Activated T-cell treated with anti-CD3 and anti-CD28 coated beads, Interleukin-2, amount 50 U/mL, for 48 hours (primary cell): ENCODE measurements at regions not wholly inside any gene's neighbourhood (a gene's known extent, or its start where the extent isn't known, plus 50 kb on each side); places are given as distances from the start of the nearest gene placed in this dataset.
A peak's percentile ranks its signal among the peaks of the same experiment; 100 is the strongest.
"Not testable (repeated sequence)": the region's sequence is repeated elsewhere in the genome, so short reads cannot be mapped to it uniquely, and the experiment has no call there.

ENCODE experiments used
- DNase-seq, 2 experiments: peaks; one replicate each; pipeline ENCODE4 v3.0.0-alpha.2; 2020

DNA sequence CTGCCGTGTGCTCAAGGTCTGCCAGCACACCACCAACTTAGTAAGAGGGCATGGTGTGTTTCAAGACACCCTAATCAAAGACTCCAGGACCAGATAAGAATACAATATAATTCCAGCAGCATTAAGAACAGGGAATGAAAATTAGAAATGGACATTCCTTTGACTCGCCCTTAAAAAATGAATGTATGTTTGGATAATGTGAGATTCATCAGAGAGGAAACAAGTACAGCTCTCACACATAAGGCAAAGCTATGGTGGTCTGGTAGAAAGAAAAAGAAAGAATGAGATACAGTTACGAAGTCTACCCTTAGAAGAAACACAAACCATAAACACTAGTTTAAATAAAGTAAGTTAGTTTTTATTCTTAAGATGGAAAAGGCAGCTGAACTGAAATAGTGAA, 174.8 kb upstream of the ANK3 start:
- no peak for DNase-seq

DNA sequence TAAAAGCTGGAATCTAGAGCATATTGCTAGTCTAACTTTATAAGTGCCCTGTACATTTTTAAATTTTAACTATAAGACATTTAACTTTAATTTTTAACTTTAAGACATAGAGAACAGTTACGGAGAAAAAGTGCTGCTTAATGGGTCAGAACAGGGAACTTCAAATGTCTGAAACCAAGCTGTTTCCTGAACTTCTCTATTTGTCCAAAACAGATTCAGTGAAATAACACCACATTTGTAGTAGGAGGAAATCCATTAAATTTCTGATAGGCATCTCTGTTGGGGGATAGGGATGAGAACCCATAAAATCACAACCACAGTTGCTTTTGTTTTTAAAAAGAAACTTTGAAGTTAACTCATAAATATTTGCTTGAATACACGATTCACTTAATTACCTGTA, 170.8 kb upstream of the ANK3 start:
- DNase-seq: no peak

DNA sequence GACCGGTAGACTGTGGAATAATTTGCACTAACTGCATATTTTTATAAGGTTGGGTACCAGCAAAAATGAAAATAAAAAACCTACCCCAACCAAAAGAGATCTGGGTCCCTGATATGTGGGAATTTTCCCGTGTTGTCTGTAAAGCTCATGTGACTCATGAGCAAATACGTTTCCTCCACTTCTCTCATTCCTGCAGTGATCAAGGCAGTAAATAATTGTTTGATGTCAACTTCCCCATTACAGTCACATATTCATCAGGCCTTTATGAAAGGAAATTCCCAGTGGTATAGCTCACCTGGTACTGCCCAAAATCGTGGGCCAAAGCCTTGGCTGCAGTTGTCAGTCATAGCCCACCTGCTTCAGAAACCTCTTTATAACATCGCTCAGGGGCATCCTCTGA, 166.0 kb upstream of the ANK3 start:
- no peak for DNase-seq

DNA sequence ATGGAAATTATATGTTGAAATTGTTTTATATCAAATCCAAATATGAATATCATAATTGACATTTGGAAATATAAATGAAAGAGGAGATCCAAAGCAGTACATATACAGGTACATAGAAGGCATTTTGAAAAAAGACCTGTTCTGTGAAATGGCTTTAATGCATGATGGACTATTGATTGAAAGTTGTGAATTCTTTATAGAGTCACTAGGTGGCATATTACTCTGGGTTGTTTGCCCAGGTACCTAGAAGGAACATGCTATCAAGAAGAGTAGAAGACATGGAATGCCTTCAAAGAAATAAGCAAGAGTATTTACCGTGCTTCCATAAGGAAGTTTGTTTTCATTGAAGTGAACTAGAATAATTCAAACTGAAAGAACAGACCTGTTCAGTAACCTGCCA, 160.0 kb upstream of the ANK3 start:
- DNase-seq: no peak

DNA sequence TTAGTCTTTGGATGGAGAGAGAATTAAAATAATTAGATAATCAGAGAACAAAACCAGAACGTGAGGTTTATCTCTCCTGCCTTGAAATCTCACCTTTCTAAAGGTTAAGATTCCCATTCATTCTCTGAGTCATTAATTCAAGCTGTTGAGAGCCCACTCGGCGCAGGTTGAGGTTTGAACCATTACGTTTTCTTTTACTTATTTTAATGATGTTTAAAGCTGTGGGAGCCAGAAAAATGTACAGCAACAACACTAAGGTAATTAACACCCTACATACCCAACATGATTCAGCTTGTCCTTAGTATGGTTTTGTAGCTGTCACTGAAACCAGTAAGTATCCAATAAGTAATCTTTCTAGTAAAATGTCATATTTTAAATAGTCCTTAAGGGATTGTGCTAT, 153.0 kb upstream of the ANK3 start:
- no peak for DNase-seq

DNA sequence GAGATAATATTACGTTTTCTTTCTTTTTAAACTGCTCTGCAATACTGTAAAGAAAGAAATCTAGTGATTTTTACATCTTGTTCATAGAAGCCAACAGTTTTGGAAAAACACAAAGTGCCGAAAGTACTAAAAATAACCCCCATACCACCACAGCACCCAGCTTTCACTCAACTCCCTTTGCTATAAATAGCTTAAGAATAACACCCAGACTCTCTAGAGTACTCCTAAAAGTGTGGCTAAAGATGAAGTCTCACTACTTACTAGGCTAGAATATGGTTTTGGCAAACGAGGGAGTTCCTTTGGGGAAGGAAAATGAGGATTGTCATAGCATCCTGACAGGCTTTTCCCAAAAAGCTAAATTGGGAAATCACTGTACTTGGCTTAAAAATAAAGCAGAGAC, 151.8 kb upstream of the ANK3 start:
- no peak for DNase-seq

DNA sequence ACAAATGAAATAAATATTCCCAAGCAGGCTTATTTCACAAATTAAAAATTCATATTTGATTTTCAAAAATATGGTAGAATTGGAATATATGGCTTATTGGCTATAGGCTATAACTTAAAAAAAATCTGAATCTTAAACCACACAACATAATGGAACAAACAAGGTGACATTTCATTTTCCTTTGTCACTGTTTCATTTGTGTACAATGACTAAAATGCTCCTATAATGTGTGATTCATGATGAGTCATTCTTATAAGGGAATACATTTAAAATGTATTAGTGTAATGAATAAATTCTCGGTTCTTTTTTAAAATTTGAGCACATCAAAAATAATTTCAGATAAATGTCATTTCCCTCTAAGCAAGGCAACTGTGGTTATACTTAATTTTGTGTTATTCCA, 148.0 kb upstream of the ANK3 start:
- no peak for DNase-seq

DNA sequence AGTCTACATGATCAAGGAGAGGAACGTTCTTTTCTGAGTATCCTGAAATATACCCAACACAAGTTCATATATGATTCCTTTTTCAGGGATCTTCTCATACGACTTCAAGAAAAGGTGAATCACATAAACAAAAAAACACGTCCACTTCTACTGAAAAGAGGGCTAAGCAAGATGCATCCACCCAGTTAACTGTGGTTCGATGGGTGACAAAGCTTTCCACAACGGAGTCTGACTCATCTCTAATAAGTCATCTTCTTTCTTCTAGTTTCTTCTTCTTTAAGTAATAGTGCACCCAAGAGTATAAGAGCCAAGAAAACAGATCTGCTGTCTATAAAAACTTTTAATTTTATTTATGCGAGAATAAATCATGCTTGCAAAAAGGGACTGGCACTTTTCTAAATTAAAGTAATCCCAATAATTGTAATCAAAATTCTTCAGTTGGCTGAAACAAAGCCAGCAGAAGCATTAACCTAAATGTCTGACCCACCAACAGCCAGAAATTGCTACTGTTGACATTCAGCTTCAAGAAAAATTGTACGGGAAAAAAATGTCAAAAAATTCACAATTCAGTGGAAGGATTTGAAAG, 146.9 kb upstream of the ANK3 start:
- DNase-seq: no peak

DNA sequence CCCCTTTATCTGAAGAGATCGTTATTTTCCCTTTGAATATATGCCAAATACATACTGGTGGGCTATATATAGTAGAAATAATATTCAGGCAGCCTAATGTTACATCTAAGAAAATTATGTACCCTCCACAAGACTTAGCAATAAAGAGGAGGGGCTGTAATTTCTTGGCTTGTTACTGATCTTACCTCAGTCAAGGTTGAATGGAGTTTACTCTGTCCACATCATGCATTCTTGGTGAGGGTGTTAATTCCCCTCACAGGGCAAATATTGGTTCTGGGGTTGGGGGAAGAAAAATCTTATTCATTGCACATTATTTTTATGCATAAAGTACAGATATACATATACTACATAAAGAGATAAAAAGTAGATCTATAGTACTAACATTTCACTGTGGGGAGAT, 145.8 kb upstream of the ANK3 start:
- DNase-seq: no peak

DNA sequence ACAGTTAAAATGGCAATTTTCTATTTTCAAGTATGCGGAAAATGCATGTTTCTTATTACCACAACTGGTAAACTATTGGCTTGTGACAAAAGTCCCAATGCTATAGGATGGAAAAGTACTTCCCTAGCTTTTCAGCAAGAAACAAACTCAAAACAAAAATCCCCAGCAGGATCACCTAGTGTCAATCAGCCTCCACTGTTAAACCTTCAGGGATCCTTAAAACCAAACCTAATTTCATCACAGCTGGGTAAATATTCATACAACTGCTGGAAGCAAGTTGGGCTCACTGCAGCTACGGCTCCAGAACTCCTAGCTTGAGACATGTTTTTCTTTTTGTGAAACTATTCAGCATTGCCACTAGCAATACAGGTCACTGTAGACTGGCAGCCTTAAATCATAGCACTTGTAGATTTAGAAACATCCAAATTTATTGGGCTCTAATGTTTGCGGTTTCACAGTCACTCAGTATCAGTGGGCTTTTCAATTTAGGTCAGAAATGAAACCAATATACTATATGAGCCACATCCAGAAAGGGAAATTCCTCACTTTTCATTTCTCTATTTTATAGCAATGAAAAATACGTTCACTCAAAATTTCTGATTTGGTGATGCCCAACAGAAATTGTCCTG, 145.2 kb upstream of the ANK3 start:
- DNase-seq: no peak

DNA sequence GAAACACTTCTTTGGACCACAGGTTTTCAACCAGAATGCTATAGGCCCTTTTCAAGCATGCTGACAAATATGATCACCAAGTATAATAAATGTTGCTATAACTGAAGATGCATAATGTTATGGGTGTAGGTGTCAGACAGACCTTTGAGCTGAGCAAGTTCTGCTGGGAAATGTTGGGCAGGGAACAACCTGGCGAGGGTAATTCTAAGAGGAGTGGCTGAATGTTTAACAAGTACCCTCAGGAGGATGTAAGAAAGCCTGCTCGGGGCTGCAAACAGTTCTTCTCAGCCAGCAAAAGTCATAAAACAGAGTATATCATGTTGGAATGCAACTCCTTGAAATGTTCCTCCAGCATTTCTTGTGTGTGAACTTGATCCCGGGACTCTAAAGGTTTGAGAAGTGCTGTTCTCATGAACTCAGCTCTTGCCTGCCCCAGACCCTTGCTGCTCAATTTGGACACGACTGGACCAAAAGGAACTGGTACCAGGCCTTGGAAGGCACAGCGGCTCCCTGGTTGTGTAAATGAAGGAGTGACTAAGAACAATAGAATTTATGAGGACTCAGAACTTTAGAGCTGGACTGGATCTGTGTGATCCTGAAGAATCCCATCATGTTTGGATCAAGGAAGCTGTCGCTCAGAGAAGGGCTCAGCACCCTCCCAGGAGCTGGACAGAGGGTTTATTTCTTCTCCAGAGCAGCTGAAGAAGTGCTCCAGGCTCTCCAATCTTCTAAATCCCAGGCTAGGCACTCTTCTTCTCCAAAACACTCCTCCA, 143.2 kb upstream of the ANK3 start:
- DNase-seq: no peak

DNA sequence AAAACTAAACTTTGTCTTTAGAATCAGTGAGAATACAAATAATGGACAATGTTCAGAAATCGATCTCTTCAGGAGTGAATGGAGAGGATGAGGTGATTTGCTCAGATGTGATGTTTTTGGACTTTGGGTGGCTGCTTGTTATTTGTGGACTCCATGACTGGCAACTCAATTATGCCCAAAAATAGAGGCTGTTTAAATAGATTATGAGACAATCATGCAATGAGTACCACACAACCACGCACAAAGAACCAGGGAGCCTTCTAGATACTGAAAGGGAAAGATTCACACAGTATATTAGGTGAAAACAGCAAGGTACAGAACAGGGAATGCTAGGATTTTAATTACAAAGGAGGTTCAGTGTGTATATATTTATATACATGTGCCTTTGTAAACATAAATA, 141.3 kb upstream of the ANK3 start:
- DNase-seq: no peak

DNA sequence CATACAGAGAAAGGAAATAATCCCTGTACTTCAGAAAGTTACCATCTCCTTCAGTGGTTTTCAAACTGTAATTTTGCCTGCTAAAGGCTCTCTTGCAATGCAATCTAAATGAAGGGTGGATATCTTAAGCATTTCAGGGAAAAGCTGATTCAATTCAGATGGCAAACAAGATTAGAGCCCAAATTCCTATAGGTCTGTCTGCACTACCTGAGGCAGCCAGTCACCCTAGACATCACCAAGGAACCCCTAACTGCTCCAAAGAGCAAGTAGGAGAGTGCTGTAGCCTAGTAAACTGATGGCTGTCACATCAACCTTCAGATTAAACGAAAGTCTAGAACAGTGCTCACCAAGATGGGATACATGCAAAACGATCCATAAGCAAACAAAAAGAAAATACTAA, 138.0 kb upstream of the ANK3 start:
- DNase-seq: no peak

DNA sequence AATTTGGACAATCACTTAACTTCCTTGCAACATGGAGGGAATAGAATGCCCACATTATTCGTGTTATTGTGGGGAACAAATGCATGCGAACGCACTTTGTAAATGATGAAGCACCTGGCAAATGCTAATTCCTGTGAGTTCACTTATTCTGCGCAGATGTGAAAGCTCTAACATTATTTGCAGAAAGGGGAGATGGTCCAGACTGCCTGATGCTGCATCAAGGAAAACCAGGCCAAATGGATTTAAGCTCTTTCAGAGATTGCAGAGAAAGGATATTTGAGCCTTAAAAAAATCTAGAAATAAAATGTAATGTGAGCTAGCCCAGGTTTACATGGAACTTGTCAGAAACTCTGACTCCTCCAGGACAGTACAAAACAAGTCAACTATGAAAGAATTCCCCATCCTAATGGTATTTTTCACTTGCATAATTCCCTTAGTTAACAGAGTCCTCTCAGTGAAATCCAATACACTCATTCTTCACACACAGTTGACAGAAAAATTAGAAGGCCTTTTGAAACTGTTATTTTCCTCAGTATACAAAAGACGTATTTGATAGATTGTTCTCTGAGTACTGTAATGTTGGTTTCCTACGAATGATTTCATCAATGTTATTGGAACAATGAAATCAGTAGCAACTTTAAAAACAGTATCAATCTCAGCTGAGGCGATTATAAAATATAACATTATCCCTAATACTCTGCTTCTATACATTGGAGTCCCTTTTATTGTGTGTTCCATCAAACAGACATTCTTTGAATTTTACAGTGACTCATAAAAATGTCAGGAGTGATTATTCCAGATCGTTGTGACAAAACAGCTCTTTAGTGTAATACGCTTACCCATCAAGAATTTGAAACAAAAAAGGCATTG, 136.3 kb upstream of the ANK3 start:
- DNase-seq: no peak

DNA sequence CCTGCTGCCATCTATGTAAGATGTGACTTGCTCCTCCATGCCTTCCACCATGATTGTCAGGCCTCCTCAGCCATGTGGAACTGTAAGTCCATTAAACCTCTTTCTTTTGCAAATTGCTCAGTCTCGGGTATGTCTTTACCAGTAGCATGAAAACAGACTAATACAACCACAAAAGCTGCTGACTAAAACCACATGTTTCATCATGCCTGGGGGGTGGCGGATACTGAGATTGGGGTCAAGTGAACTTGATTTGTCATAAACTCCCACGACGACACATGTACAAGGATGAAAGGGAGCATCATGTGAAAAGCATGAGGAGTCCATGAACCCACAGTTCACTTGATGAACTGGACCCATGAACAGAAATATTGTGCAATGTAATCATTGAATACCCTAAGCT, 134.9 kb upstream of the ANK3 start:
- DNase-seq: peak; percentile 35 to 43

DNA sequence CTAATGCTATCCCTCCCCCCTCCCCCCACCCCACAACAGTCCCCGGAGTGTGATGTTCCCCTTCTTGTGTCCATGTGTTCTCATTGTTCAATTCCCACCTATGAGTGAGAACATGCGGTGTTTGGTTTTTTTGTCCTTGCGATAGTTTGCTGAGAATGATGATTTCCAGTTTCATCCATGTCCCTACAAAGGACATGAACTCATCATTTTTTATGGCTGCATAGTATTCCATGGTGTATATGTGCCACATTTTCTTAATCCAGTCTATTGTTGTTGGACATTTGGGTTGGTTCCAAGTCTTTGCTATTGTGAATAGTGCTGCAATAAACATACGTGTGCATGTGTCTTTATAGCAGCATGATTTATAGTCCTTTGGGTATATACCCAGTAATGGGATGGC, 133.7 kb upstream of the ANK3 start:
- DNase-seq: not testable (repeated sequence)

DNA sequence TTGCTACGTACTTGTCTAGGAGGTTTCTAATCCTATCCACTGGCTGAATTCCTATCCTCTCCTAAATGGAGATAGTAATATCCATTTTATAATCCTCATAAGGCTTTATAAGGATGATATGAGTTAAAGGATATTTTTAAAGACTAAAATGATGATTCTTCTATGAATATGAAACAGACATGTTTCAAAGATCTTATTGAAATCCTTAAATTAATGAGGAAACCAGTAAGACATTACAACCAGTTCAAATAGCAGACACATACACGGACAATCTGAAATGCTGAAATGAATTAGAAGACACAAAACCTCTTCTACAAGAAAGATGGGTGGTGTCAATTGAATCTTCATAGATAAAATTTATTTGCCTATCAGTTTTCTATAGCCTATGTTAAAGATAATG, 132.9 kb upstream of the ANK3 start:
- DNase-seq: no peak

DNA sequence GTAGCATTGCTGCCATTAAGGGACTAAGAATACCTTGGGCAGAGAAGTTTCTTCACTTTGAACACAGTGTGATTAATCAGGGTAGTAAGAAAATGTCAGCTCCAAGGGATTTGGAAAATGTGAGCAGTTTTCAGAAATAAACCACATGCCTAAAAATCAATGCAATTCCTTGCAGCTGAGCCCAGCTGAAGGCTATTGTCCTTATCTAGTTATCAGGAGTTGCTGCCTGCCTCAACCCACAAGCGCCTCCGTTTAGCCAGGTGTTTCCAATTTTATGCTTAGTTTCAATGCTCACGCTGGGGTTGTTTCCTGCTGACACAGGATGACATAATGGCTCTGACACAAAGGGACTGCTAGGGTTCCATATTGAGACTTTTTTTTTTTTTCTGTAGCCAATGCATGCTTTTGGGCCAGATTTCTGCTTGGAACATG, 132.3 kb upstream of the ANK3 start:
- peak in 1 of 2 experiments; percentile 24 for DNase-seq

DNA sequence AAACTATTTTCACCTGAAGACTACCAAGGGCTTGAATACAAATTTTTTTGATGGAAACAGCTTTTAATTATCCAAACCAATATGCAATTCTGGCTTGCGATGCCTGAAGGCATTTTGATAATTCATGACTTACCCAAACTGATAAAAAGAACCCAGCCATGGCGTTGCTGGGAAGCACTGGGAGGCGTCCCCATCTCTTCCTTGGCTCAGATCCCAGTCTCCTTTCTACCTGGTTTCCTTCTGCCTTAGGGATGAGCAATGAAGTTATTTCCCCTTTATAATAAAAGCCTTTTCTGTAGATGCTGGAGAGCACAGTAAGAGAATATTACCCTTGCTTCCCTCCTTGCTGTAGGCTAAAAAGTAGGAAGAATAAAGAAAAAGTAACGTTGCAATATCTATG, 129.1 kb upstream of the ANK3 start:
- no peak for DNase-seq

DNA sequence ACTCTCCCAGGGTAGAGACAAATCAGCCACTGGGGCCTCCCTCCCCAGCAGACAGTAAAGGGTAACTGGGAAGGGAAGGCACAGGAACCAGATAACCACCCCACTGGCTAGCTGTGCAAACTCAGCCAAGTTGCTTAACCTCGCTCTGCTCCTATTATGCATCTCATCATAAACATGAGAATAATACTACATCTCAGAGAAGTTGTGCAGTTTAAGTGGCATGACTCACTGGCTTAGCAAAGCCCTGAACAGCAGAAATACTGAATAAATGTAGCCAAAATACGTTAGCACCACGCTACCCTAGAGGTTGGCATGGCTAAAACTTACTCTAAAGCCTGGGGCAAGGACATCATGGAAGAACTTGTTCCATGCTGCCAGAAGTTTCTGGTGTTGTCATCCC, 128.1 kb upstream of the ANK3 start:
- no peak for DNase-seq

DNA sequence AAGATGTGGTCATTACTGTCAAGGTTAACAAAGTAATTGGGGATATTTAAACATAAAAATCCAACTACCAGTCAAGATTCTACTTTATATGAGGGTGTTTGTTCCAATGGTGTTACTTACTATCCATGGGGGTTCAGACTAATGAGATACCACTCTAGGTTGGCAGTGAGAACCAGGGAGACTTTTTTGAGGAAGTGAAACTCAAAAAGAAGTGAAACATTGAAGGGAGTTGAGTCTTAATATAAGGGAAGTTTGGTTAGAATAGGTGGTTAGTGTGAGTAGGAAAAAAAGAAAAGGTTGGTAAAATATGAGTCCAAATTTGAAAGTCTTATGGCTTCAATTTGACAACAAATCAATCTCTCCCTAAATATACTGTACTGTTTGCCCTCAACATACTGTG, 123.6 kb upstream of the ANK3 start:
- DNase-seq: no peak

DNA sequence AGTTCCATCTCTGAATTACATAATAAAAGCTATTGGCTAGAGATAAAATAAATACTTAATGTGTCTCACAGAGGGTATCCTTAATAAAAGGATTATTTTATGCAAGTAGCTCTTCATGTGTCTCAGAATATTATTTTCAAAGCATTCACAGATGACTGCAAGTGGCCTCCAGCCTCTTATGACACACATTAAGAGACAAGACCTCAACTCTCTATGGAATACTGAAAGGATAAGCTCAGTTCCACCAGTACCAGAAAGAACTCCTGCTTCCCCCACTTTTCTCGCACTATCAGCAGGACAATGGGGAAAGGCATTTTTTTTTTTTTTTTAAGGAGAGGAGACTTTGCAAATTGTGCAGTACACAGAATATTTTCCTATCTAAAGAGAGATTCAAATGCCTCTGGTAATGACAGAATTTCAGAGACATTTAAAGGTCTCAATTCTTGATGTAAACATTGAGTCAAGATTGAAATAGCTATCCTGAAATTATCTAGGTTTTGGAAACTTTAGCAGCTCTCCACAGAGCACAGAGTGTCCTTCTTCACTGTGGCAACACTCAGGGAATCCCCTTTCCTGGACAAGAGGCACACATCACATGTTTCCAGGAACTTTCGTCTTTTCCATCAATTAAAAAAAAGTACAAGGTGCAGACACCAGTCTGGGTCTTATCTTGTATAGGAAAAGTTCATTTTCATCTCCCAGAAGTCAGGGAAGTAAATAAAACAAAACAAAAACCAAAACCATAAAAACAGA, 122.0 kb upstream of the ANK3 start:
- DNase-seq: no peak

DNA sequence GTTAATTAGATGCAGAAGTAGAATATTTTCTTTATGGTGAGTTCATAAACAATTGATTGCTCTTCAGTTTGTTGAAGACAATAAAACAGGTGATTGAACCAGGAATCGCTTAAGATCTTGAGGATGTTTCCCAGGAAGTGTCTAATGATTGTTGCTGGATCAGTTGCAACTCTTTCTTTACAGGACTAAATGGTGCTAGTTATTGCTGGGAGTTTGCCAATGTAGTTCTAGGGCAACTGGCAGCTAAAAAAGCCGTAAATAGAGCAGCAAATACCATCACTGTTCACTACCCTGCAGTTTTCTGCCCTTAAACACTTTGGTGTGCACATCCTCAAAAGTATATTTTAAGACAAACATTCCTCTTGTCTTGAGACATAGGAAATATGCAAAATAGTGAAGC, 119.2 kb upstream of the ANK3 start:
- no peak for DNase-seq
